GM06990 (cell line): ENCODE measurements at regions not wholly inside any gene's neighbourhood (a gene's known extent, or its start where the extent isn't known, plus 50 kb on each side); places are given as distances from the start of the nearest gene placed in this dataset.

Experiments
- DNase-seq: peaks from one replicate; pipeline ENCODE4 v3.0.0-alpha.2; 2011; ENCODE audit not compliant: insufficient read length; ENCODE audit errors: extremely low read depth
- H3K27me3 ChIP-seq: replicated peaks from 2 replicates; pipeline ENCODE4 v1.6.0; 2011; ENCODE audit warnings: low read length; ENCODE audit not compliant: control insufficient read depth, insufficient read depth
- H3K36me3 ChIP-seq: 2 replicates; pipeline ENCODE4 v1.5.1; 2011; ENCODE audit warnings: low read length; ENCODE audit not compliant: control insufficient read depth, insufficient read depth
- H3K4me3 ChIP-seq: replicated peaks from 2 replicates; pipeline ENCODE4 v1.5.1; 2011; ENCODE audit warnings: low read depth, mild to moderate bottlenecking, control low read depth, low read length
- TF ChIP-seq, protein P1 (sequence below): IDR thresholded peaks from 2 replicates; pipeline ENCODE4 v1.5.1; 2011; ENCODE audit warnings: low read length, control low read depth, mild to moderate bottlenecking, inconsistent platforms; ENCODE audit not compliant: insufficient read depth, poor library complexity, severe bottlenecking

DNA sequence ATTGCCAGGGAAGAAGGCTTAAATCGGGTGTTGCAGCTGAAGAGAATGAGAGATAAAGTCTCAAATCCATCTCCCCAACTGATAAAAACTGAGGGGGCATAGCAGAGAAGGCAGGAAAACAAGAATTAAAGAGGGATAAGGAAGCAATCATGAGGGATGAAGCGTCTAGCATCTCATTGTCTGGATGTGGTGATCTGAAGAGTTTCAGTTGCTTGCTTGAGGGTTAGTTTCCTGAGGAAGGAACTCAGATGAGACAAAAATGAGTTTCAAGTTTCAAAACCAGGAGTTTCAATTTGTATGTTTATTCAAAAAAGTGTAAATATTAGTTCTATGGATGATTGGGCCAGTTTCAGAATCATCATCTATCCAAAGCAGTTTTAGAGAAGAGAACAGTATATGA, 496.9 kb downstream of the RAB28 start:
- DNase-seq: no peak
- TF ChIP-seq, protein P1, sequence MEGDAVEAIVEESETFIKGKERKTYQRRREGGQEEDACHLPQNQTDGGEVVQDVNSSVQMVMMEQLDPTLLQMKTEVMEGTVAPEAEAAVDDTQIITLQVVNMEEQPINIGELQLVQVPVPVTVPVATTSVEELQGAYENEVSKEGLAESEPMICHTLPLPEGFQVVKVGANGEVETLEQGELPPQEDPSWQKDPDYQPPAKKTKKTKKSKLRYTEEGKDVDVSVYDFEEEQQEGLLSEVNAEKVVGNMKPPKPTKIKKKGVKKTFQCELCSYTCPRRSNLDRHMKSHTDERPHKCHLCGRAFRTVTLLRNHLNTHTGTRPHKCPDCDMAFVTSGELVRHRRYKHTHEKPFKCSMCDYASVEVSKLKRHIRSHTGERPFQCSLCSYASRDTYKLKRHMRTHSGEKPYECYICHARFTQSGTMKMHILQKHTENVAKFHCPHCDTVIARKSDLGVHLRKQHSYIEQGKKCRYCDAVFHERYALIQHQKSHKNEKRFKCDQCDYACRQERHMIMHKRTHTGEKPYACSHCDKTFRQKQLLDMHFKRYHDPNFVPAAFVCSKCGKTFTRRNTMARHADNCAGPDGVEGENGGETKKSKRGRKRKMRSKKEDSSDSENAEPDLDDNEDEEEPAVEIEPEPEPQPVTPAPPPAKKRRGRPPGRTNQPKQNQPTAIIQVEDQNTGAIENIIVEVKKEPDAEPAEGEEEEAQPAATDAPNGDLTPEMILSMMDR: no peak
- no peaks in the 10 kb centered on the region for H3K36me3 ChIP-seq
- H3K4me3 ChIP-seq: no peak overlapping the region
- H3K27me3 ChIP-seq: no peaks in the 10 kb centered on the region; the same call in 1 of the 2 replicates

DNA sequence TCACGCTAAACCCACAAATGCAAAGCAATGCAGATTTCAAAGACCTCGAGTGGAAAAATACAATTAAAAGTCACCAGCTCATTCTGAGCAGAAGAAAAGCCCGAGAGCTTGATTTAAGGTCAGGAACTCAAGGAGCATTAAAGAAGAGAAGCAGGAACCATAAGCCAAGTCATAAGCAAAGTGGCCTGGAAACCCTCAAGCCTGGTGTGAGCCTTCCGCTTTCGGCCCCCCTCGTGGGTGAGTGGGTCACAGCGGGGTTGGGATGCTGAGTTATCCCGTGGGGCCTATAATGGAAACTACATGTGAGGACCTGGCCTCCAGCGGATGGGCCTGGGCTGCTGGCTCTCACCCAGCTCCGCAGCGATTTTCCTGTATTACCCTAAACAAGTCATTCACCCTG, 504.3 kb downstream of the RAB28 start:
- Histone ChIP-seq H3K36me3 (no peaks in the 10 kb centered on the region), H3K27me3 (no peaks in the 10 kb centered on the region), H3K4me3 (no peak overlapping the region)
- TF ChIP-seq, protein P1: no peak
- no peak for DNase-seq

DNA sequence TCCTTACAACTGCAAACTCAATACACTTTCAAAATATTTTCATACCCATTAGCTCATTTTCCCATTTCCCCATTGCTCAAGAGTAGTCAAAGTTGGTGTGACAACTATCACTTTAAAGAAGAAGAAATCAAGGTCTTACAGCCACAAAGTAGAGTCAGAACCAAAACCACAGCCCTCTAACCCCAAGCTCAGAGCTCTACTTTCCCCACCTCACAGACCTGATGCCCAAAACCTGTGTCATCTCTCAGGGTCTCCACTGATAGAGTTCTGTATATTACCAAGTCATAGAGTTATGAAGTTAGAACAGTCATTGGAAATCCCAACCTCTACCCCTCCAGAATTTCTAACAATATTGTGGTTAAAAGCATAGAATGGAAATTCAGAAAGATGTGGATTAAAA, 505.8 kb downstream of the RAB28 start:
- Histone ChIP-seq H3K27me3 (no peaks in the 10 kb centered on the region), H3K36me3 (no peaks in the 10 kb centered on the region), H3K4me3 (no peak overlapping the region)
- DNase-seq: no peak
- TF ChIP-seq, protein P1: no peak

DNA sequence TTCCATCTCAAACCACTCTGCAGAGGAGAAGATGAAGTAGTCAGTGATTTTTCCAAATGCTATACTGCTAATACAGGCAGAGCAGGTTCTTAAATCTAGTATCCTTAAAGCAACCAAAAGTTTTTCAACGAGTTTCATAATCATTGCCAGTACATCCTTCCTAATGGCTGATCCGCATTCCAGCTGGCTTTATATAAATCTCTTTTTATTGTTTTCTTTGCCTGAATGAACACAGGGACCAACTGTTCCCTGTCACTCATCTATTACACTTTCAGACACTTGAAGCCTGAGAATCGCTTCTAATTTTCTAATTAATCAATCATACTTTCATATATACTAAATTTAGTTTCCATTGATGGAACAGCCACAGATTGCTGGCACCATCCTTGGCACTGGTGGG, 508.6 kb downstream of the RAB28 start:
- DNase-seq: no peak
- no peaks in the 10 kb centered on the region for H3K36me3 ChIP-seq
- H3K4me3 ChIP-seq: no peak overlapping the region
- TF ChIP-seq, protein P1: no peak
- H3K27me3 ChIP-seq: no peaks in the 10 kb centered on the region

DNA sequence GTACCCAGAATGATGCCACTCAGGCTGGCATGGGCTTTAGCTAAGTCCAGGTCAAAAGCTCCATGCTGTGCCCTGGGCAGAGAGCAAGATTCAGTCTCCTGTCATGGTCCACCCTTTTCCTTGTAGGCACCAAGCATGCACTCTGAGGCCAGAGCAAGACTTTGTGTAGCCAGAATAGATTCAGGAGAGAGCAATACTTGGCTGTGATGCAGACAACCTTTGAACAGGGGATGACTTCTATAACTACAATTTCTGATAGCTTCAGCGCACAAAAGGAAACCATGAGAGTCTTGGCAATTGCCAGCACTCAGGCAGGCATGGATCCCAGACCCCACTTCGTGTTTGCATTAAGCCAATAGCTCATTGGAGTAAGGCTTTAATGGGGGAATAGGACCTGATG, 510.6 kb downstream of the RAB28 start:
- TF ChIP-seq, protein P1: no peak
- DNase-seq: no peak
- no peaks in the 10 kb centered on the region for H3K27me3 ChIP-seq

DNA sequence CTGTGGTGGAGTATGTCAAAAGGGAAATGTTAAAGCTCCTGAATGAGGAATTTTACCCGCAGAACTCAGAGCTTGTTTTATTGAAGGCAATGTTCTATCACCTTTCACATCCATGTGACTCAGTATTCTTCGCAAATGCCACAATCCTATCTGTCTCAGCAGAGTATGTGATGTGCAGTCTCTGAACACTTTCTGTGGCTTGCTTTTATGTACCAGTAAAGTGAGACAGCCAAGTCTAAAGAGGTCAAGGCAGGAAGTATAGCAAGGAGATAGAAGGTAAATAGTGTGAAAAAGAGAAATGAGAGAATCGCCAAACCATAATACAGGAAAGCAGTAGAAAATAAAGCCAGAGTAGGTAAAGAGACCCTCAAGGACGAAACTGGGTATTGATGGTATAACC, 515.8 kb downstream of the RAB28 start:
- no peaks in the 10 kb centered on the region for H3K36me3 ChIP-seq
- H3K27me3 ChIP-seq: no peaks in the 10 kb centered on the region
- TF ChIP-seq, protein P1: no peak
- no peak overlapping the region for H3K4me3 ChIP-seq
- no peak for DNase-seq

More for the DNA sequence above, 510.6 kb downstream of the RAB28 start:
- Histone ChIP-seq H3K36me3 (no peaks in the 10 kb centered on the region), H3K4me3 (no peak overlapping the region)
